Neural cell (in vitro differentiated cells): ENCODE measurements at regions not wholly inside any gene's neighbourhood (a gene's known extent, or its start where the extent isn't known, plus 50 kb on each side); places are given as distances from the start of the nearest gene placed in this dataset.

ENCODE experiments used
- H2AFZ ChIP-seq: fragments of 200-600, 300-800 bp; sonication (generic), shearing (Covaris generic); 2 replicates; pipeline ENCODE4 v1.6.0; 2014; ENCODE audit warnings: low read depth, mild to moderate bottlenecking, antibody characterized with exemption, low read length, moderate library complexity
- H3F3A ChIP-seq: fragments of 200-600 bp; shearing (Covaris generic); 2 replicates; pipeline ENCODE4 v1.6.1; 2016; ENCODE audit warnings: mild to moderate bottlenecking, moderate library complexity, mixed read lengths, antibody characterized with exemption, low read length; ENCODE audit not compliant: insufficient read depth, poor library complexity, severe bottlenecking
- H3K27ac ChIP-seq: fragments of 200-600, 300-800 bp; sonication (generic), shearing (Covaris generic); 2 replicates; pipeline ENCODE4 v1.5.1; 2014; ENCODE audit warnings: mild to moderate bottlenecking, low read length, moderate library complexity
- H3K27me3 ChIP-seq: fragments of 300-800, 200-600 bp; sonication (generic), shearing (Covaris generic); 2 replicates; pipeline ENCODE4 v1.6.0; 2014; ENCODE audit warnings: mild to moderate bottlenecking, low read depth, low read length, moderate library complexity; ENCODE audit not compliant: insufficient read depth
- H3K36me3 ChIP-seq: fragments of 300-800, 200-600 bp; sonication (generic), shearing (Covaris generic); 2 replicates; pipeline ENCODE4 v1.5.1; 2014; ENCODE audit warnings: mild to moderate bottlenecking, antibody characterized with exemption, low read length, moderate library complexity; ENCODE audit not compliant: insufficient read depth
- H3K4me2 ChIP-seq: fragments of 300-800, 200-600 bp; sonication (generic), shearing (Covaris generic); 2 replicates; pipeline ENCODE4 v1.6.0; 2014; ENCODE audit warnings: mild to moderate bottlenecking, low read length
- H3K4me3 ChIP-seq: fragments of 300-800, 200-600 bp; sonication (generic), shearing (Covaris generic); 2 replicates; pipeline ENCODE4 v1.5.1; 2014; ENCODE audit warnings: mild to moderate bottlenecking, low read length, moderate library complexity
- H3K79me2 ChIP-seq: fragments of 200-600 bp; shearing (Covaris generic); replicated peaks from 2 replicates; pipeline ENCODE4 v1.6.0; 2014; ENCODE audit warnings: mild to moderate bottlenecking, low read length, moderate library complexity; ENCODE audit not compliant: insufficient read depth
- H3K9ac ChIP-seq: fragments of 300-800, 200-600 bp; sonication (generic), shearing (Covaris generic); 2 replicates; pipeline ENCODE4 v1.6.1; 2016; ENCODE audit warnings: mild to moderate bottlenecking, low read length, mixed read lengths
- H3K9me2 ChIP-seq: fragments of 200-600 bp; shearing (Covaris generic); 2 replicates; pipeline ENCODE4 v1.6.1; 2016; ENCODE audit warnings: mild to moderate bottlenecking, low read length, mixed read lengths; ENCODE audit not compliant: insufficient read depth
- H3K9me3 ChIP-seq: fragments of 200-600, 300-800 bp; sonication (generic), shearing (Covaris generic); 2 replicates; pipeline ENCODE4 v1.6.1; 2016; ENCODE audit warnings: mild to moderate bottlenecking, mixed run types, low read length, moderate library complexity, mixed read lengths
- H4K20me1 ChIP-seq: fragments of 200-600 bp; shearing (Covaris generic); 2 replicates; pipeline ENCODE4 v1.6.1; 2016; ENCODE audit warnings: mild to moderate bottlenecking, mixed run types; ENCODE audit not compliant: insufficient read depth
- EP300 ChIP-seq: fragments of 450-650 bp; conservative IDR thresholded peaks from 2 replicates; pipeline ENCODE4 v1.6.1; 2014; ENCODE audit warnings: antibody characterized with exemption, mild to moderate bottlenecking, moderate library complexity; ENCODE audit not compliant: poor library complexity, severe bottlenecking
- EZH2 ChIP-seq: fragments of 200-600, 300-800 bp; shearing (Covaris generic), sonication (generic); IDR thresholded peaks from 2 replicates; pipeline ENCODE4 v1.6.1; 2014; ENCODE audit warnings: antibody characterized with exemption, low read length, borderline replicate concordance, mild to moderate bottlenecking; ENCODE audit not compliant: insufficient read depth, poor library complexity, severe bottlenecking
- MXI1 ChIP-seq: fragments of 450-650 bp; conservative IDR thresholded peaks from 2 replicates; pipeline ENCODE4 v1.6.1; 2014; ENCODE audit warnings: antibody characterized with exemption, mild to moderate bottlenecking; ENCODE audit not compliant: poor library complexity, severe bottlenecking
- POLR2AphosphoS5 ChIP-seq: IDR thresholded peaks from 2 replicates; pipeline ENCODE4 v1.6.1; 2012
- RAD21 ChIP-seq: fragments of 450-650 bp; conservative IDR thresholded peaks from 2 replicates; pipeline ENCODE4 v1.6.1; 2014; ENCODE audit warnings: antibody characterized with exemption, mild to moderate bottlenecking, moderate library complexity
- REST ChIP-seq: IDR thresholded peaks from 2 replicates; pipeline ENCODE4 v1.6.1; 2012; ENCODE audit warnings: borderline replicate concordance
- SMC3 ChIP-seq: fragments of 450-650 bp; conservative IDR thresholded peaks from 2 replicates; pipeline ENCODE4 v1.6.1; 2014; ENCODE audit warnings: antibody characterized with exemption, mild to moderate bottlenecking, moderate library complexity; ENCODE audit not compliant: poor library complexity
- TAF1 ChIP-seq: IDR thresholded peaks from 2 replicates; pipeline ENCODE4 v1.6.1; 2012; ENCODE audit warnings: low read depth
- TF ChIP-seq, protein P1 (sequence below): fragments of 450-650 bp; IDR thresholded peaks from 2 replicates; pipeline ENCODE4 v1.5.1; 2014; ENCODE audit warnings: antibody characterized with exemption, mild to moderate bottlenecking, moderate library complexity; ENCODE audit not compliant: poor library complexity, severe bottlenecking

DNA sequence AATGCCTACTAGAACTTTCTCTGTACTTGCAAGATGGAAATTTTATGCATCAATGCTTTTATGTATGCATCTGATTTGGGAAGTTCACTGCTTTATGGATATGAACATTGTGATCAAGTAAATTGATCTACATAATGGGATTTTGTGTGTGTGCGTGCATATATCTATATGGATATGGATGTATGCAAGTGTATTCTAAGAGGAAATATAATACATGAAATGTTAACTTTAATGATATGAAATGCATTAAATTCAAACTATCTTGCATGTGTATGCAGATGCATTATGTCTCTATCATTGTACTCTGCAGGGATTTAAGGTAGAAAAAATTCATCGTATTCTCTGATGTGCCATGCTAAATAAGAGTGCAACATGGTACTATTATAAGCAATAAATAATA is 1855.4 kb upstream of the PIK3C3 start:
- no peaks in the 10 kb centered on the region for H3K9me3 ChIP-seq
- TF ChIP-seq, protein P1, sequence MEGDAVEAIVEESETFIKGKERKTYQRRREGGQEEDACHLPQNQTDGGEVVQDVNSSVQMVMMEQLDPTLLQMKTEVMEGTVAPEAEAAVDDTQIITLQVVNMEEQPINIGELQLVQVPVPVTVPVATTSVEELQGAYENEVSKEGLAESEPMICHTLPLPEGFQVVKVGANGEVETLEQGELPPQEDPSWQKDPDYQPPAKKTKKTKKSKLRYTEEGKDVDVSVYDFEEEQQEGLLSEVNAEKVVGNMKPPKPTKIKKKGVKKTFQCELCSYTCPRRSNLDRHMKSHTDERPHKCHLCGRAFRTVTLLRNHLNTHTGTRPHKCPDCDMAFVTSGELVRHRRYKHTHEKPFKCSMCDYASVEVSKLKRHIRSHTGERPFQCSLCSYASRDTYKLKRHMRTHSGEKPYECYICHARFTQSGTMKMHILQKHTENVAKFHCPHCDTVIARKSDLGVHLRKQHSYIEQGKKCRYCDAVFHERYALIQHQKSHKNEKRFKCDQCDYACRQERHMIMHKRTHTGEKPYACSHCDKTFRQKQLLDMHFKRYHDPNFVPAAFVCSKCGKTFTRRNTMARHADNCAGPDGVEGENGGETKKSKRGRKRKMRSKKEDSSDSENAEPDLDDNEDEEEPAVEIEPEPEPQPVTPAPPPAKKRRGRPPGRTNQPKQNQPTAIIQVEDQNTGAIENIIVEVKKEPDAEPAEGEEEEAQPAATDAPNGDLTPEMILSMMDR: no peak
- TF ChIP-seq TAF1 (no peak), REST (no peak), RAD21 (no peak), SMC3 (no peak), MXI1 (no peak), EZH2 (no peak), EP300 (no peak), POLR2AphosphoS5 (no peak)
- H3K4me2 ChIP-seq: no peak overlapping the region
- no peaks in the 10 kb centered on the region for H3K79me2 ChIP-seq
- no peak overlapping the region for H3K4me3 ChIP-seq
- H3K27ac ChIP-seq: no peak overlapping the region
- H3K9me2 ChIP-seq: no peaks in the 10 kb centered on the region
- no peaks in the 10 kb centered on the region for H3K36me3 ChIP-seq
- no peaks in the 10 kb centered on the region for H3K27me3 ChIP-seq
- H4K20me1 ChIP-seq: no peaks in the 10 kb centered on the region
- H3K9ac ChIP-seq: no peak overlapping the region
- H3F3A ChIP-seq: no peaks in the 10 kb centered on the region
- H2AFZ ChIP-seq: no peak overlapping the region

- peak; percentile 54 for TF ChIP-seq REST
- TF ChIP-seq EP300: peak; percentile 27
- TF ChIP-seq MXI1: no peak
- no peak for TF ChIP-seq TAF1
- TF ChIP-seq POLR2AphosphoS5: peak; percentile 56
- TF ChIP-seq, protein P1: no peak
- no peak for TF ChIP-seq SMC3
- TF ChIP-seq EZH2: no peak
- no peak for TF ChIP-seq RAD21
These were observed 1858.4 kb upstream of the PIK3C3 start for GRCh38 chr18:40096675-40097074.

More at GRCh38 chr18:40096675-40097074, 1858.4 kb upstream of the PIK3C3 start:
- Histone ChIP-seq H3K4me3 (no peak overlapping the region), H3K27ac (no peak overlapping the region), H3K4me2 (no peak overlapping the region), H3K27me3 (no peaks in the 10 kb centered on the region), H3K79me2 (no peaks in the 10 kb centered on the region), H3K9me3 (no peaks in the 10 kb centered on the region), H3K36me3 (no peaks in the 10 kb centered on the region), H3F3A (no peaks in the 10 kb centered on the region), H3K9me2 (no peaks in the 10 kb centered on the region), H3K9ac (no peak overlapping the region), H2AFZ (no peak overlapping the region), H4K20me1 (no peaks in the 10 kb centered on the region)
